Right lung (tissue), 2 donors: ENCODE measurements at regions not wholly inside any gene's neighbourhood (a gene's known extent, or its start where the extent isn't known, plus 50 kb on each side); places are given as distances from the start of the nearest gene placed in this dataset.
A peak's percentile ranks its signal among the peaks of the same experiment; 100 is the strongest.
"Not testable (repeated sequence)": the region's sequence is repeated elsewhere in the genome, so short reads cannot be mapped to it uniquely, and the experiment has no call there.

Source experiments
- DNase-seq, 2 donors: peaks; one replicate each; pipeline ENCODE4 v3.0.0-alpha.2; 2013

- no peak for DNase-seq
Measured at GRCh38 chr7:79953130-79953529, 181.5 kb upstream of the GNAI1 start.

GRCh38 chr7:79952399-79952798 lies 182.2 kb upstream of the GNAI1 start:
- no peak for DNase-seq

GRCh38 chr7:79951415-79951814 lies 183.2 kb upstream of the GNAI1 start:
- no peak for DNase-seq

- DNase-seq: no peak
Measured at GRCh38 chr7:79949778-79950177, 184.9 kb upstream of the GNAI1 start.

GRCh38 chr7:79936281-79936983 lies 198.2 kb upstream of the GNAI1 start:
- DNase-seq: no peak

- no peak for DNase-seq
Measured at GRCh38 chr7:79934727-79935126, 199.9 kb upstream of the GNAI1 start.

- no peak for DNase-seq
Measured at GRCh38 chr7:79933144-79933543, 201.5 kb upstream of the GNAI1 start.

- DNase-seq: no peak
Measured at GRCh38 chr7:79930604-79931003, 204.0 kb upstream of the GNAI1 start.

GRCh38 chr7:79927116-79927515 lies 207.5 kb upstream of the GNAI1 start:
- DNase-seq: no peak

GRCh38 chr7:79923953-79924352 lies 210.7 kb upstream of the GNAI1 start:
- DNase-seq: no peak

GRCh38 chr7:79922894-79923293 lies 211.7 kb upstream of the GNAI1 start:
- no peak for DNase-seq

- DNase-seq: no peak
Measured at GRCh38 chr7:79921976-79922375, 212.7 kb upstream of the GNAI1 start.

- DNase-seq: not testable (repeated sequence)
Measured at GRCh38 chr7:79918632-79919031, 216.0 kb upstream of the GNAI1 start.

- DNase-seq: not testable (repeated sequence)
Measured at GRCh38 chr7:79915346-79915745, 219.3 kb upstream of the GNAI1 start.

- no peak for DNase-seq
Measured at GRCh38 chr7:79912213-79912633, 222.4 kb upstream of the GNAI1 start.

- no peak for DNase-seq
Measured at GRCh38 chr7:79911420-79911819, 223.2 kb upstream of the GNAI1 start.

- DNase-seq: no peak
Measured at GRCh38 chr7:79909176-79909575, 225.5 kb upstream of the GNAI1 start.

- no peak for DNase-seq
Measured at GRCh38 chr7:79897166-79897565, 237.5 kb upstream of the GNAI1 start.

- no peak for DNase-seq
Measured at GRCh38 chr7:79893991-79894390, 240.6 kb upstream of the GNAI1 start.

- no peak for DNase-seq
Measured at GRCh38 chr7:79882922-79883321, 251.7 kb upstream of the GNAI1 start.

- DNase-seq: peak; percentile 5 to 16
Measured at GRCh38 chr7:79880312-79880711, 254.3 kb upstream of the GNAI1 start.

- no peak for DNase-seq
Measured at GRCh38 chr7:79877874-79878465, 256.7 kb upstream of the GNAI1 start.

GRCh38 chr7:79876848-79877252 lies 257.8 kb upstream of the GNAI1 start:
- DNase-seq: no peak

- DNase-seq: no peak
Measured at GRCh38 chr7:79874797-79875196, 259.8 kb upstream of the GNAI1 start.
